CD4-positive, alpha-beta T cell treated with Interleukin-4 for 1 hour (primary cell): ENCODE measurements at regions not wholly inside any gene's neighbourhood (a gene's known extent, or its start where the extent isn't known, plus 50 kb on each side); places are given as distances from the start of the nearest gene placed in this dataset.
"Not testable (repeated sequence)": the region's sequence is repeated elsewhere in the genome, so short reads cannot be mapped to it uniquely, and the experiment has no call there.

Source experiments
- DNase-seq, 2 donors: peaks; one replicate each; pipeline ENCODE4 v3.0.0-alpha.2; 2020 to 2022

DNA sequence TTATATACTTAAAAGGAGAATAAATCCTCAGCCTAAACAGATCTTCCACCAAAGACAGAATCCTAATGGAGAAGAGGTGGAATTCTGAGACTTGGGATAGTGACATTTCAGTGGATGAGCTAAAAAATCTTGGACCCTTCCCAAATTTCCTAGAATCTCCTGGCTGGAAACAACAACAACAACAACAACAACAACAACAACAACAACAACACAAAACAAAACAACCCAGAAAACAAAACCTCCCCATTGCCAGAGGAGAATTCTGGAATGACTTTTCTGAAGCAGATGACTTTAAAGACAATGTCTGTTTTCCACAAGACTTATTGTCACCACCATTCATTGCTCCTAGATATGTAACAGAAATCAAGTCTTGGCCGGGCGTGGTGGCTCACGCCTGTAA, 322.1 kb downstream of the ARL4A start:
- no peak for DNase-seq

DNA sequence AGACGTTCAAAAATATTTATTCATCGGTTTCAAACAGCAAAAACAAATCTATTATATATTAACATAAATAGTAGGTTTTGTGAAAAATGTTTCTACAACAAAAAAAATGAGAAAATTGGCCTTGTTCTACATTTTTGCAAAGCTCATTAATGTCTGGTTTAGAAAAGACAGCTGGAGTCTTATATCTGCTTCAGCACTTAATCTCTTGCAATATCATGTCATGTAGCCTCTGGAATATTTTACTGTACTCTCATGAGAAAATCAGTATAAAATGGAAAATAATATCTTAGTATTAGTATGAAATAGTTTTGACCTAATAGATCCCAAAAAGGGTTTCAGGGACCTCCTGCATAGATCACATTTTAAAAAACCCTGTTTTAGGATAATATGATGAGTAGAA, 326.6 kb downstream of the ARL4A start:
- DNase-seq: no peak

DNA sequence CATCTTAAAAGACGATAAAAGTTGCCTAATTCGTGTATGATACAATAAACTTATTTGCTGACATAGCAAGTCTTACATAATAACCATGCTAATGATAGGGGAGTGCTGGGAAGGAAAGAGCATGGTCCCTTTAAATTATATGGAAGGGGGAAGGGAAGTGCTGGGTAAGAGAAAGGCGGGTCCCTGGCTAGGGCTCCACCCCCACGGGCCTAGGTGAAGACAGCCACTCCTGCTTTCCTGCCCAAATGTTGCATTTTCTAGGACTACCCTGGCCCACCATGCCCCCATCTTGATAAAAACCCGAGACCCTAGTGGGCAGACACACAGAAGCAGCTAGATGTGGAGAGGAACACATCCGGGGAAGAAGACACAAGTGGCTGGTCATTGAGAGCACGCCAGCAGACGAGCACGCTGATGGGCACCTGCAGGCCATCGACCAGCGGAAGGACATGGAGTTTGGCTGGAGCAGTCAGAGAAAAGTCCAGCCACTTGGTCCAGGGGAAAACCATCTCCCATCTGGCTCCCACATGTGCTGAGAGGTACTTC, 328.7 kb downstream of the ARL4A start:
- DNase-seq: no peak

DNA sequence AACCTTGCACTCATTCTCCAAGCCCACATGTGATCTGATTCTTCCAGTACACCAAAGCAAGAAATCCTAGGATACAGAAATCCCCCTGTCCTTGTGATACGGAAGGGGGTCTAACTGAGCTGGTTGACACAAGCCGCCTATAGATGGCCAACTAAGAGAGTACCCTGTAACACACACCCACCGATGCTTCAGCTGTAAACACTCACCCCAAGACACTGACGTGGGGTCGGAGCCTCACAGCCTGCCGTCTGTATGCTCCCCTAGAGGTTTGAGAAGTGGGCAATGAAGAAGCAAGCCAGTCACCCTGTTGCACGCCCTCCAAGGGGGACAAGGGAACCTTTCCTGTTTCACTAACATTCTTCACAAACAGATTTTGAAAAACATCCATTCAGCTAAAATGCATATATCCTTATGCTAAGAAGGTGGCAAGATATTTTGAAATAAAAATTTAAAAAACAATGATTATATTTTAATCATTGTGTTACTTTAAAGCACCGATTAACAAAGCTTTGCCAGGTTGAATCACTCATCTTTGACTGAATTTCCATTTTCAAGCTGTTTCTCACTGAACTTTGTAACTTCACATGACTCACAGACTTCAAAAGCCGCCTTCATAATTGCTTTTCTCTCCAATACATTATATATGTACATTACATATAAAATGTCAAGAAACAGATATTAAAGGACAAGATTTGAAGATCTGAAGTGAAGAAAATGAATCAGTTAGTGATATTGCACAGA, 329.3 kb downstream of the ARL4A start:
- no peak for DNase-seq

DNA sequence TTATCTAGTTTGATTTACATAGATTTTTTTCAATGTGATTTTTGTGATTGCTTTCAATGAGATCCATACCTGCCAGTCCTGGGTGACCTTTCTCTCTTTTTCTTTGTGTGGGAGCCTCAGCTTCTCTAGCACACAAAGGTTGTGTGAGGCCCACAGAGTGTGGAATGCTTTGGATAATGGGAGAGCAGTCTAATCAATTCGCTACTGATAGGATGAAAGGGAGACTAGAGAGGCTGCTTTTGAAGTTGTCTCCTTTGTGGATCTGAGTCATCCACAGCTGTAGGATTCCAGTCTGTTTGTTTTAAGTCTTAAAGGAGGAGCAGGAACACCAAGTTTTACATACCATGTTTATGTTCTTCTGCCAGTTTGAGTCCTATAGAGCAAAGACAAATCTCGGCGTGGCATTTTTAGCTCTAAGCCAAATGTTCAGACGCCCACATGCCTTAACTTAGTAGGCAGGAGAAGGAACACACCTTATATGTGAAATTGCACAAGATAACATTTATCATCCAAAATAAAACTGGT, 330.0 kb downstream of the ARL4A start:
- no peak for DNase-seq

DNA sequence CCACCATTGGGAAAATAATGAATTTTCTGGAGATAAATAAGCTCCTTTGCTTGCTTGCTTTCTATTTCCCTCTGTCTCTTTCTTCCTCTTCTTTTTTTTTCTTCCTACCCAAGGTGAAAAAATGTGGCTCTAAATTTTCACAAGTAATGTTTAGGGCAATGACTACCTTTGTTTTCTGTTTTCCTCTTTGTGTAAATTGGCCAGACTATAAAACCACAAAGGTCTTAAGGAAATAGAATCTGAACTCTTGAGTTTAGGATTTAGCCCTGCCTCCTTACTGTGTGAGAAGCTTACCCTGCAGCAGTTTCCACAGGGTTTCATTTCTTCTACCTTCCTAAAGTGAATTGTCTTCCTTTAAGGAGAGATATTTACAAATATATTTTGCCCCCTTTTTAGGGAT, 330.4 kb downstream of the ARL4A start:
- no peak for DNase-seq

DNA sequence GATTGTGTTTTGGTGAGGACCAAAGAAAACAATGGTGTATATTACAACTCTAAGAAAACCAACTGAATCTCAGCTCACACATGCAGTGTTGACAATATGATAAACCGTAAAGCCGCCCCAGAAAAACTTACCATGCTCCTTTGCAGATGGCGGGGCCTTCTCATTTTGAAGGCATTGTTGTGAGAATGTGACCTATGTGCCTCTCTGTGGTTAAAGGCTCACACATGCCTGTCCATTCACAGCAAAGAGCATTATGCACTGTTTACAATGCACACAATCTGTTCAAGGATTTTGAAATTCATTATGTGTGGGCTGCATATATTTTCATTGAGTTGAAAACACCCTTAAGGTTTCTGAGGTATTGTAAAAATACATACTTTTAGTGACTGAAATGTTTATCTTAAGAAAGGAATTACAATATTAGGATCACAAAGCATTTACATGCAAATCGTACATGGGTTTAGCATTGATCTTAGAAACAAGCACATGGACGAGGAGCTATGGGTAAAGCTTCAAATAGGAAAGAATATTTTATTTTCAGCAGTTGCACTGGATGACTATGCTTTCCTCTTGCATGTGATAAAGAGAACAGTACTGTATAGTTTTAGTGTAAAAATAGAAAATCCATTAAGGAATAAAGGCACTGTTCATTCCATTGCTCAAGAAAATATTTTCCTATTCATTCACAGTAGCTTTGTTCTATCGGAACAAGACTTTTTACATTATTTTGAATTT, 334.3 kb downstream of the ARL4A start:
- no peak for DNase-seq

DNA sequence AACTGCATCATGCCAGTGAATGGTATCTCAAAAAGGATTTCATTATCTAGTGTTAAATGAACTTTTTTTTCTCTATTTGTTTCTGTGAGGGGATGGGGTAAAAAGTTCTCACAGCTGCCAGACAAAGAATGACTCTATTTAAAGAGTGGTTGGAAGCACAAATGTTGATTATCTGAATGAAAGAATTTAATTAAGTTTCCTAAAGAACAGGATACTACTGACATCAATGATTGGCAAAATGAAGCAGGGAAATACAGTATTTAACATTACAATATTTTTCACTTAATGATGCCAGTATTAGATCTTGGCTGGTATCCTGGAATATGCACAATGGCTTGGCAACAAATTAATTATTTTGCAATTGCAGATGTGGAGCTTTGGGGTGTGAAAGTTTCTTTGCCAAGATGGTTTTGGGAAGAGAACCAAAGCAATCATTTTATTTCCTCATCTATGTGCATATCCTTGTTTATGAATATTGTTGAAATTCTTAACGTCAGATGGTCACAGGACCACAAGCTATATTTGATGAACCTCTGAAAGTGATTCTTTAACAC, 336.8 kb downstream of the ARL4A start:
- DNase-seq: no peak

DNA sequence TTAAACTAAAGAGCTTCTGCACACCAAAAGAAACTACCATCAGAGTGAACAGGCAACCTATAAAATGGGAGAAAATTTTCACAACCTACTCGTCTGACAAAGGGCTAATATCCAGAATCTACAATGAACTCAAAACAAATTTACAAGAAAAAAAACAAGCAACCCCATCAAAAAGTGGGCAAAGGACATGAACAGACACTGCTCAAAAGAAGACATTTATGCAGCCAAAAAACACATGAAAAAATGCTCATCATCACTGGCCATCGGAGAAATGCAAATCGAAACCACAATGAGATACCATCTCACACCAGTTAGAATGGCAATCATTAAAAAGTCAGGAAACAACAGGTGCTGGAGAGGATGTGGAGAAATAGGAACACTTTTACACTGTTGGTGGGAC, 337.6 kb downstream of the ARL4A start:
- not testable (repeated sequence) for DNase-seq

DNA sequence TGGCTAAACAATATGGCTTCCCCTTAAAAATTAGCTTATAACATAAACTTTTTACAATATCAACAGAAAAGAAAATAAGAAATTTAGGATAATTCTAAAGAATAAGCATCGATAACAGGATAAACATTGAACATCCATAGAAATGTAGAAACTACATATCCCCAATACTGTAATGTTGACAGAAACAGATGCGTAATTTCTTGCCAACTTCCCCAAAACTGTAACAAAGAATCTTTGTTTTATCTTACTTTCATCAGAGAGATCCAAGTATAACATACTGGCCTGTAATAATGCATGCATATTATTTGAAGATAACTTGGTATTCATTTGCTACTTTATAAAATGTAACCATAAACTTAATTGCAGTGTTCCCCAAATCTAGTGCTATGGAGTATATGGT, 339.9 kb downstream of the ARL4A start:
- no peak for DNase-seq

DNA sequence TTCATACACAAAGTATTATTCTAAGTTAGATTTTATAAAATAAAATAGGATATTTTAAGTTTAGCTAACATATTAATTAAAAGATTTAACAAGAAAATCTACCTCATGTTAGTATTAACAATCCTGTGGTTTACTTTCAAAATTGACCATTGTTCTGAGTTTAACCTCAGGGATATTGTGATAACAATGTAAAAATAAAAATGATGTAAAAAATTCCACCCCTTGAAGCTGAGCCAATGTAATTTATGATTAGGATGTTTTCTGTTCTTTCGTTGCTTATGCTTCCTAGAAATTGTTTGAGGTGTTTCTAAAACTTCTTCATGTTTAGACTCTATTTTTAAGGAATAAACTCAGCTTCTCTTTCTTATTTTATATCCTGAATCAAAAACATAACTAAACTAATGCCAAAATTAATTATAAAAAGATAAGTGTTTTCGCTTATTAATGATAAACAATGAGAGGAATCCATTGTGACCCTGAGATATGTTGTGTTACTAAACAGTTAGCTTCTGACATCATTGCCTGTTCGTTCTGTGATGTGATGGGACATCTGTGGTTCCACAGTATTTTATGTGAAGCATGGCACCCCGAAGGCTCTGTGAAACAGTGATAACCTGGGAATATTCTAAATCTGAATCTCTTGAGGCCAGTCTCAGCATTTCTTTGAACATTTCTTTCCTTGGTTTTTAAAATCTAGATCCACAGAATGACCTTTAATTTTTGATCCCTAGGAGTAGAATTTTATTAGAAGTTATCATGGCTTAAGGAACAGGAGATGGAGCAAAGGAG, 340.8 kb downstream of the ARL4A start:
- DNase-seq: no peak

DNA sequence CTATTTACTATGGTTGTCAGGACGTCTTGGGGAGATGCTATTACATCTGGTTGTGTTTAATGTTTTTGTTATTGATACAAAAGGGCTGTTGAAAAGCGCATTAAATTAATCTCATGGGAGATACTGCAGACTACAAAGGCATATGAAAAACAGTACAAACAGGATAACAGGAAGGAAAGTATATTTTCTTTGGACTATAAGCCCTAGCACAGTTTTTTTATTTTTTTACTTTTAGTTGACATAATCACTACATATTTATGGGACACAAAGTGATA, 341.3 kb downstream of the ARL4A start:
- DNase-seq: no peak

DNA sequence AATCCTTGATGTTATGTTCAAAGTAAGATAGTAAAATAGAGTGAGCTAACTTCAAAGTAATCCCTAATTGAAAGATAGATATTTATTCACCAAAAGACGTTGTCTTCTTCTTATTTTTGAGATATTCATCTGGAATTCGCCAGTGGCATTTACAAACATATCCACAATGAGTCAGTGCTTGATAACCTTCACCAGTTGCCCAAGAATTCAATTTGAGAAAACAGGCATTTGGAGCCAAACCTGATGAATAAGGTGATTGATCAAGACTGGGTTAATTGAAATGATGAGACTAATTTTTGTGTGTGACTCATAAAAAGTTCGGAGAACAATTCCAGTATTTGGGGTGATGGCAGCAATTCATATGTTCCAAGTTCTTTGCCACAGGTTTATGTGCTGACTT, 344.0 kb downstream of the ARL4A start:
- no peak for DNase-seq

DNA sequence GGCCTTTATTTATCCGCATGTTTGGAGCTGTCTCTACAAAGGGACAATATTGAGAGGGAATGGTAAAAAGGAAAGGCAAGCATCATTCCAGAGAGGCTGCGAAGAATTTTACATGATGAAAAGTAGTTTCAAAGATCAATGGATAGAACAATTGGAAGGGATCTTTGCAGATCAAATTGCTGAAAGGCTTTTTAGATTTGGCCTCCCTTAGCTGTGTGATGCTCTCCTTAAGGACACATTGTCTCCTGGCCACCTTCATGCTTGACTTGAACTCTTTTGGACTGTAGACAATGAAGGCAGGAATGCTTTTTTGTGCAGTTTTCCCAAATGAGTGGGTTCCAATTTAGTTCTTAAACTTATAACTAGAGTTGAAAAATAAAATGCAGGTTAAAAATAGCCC, 344.7 kb downstream of the ARL4A start:
- no peak for DNase-seq

DNA sequence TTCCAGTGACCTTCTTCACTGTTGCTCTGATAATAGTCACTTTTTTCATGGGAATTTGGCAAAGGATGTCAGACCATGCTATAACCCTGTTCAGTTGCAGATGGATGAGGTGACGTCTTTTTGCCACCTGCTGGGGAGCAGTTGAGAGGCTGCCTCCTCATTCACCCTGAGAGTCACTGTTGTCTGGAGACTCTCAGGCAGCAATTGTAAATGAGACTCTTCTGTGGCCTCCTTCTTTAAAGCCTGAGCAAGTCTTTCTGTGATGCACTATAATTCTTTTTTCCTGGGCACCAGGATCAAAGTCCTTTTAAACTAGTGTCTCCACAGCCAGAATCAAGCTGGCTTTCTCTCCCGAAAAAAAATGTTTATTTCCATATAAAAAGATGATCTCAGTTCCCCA, 345.1 kb downstream of the ARL4A start:
- DNase-seq: no peak

DNA sequence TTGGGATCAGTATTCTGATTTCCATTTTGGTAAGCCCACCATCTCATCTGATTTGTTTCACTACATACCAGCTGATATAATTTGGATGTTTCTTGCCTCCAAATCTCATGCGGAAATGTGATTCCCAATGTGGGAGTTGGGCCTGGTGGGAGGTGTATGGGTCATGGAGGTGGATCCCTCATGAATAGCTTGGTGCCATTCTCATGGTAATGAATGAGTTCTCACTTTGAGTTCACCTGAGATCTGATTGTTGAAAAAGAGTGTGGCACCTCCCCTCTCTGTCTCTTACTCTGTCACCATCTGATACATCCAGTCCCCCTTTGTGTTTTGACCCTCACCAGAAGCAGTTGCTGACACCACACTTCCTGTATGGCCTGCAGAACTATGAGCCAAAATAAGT, 347.3 kb downstream of the ARL4A start:
- DNase-seq: no peak

DNA sequence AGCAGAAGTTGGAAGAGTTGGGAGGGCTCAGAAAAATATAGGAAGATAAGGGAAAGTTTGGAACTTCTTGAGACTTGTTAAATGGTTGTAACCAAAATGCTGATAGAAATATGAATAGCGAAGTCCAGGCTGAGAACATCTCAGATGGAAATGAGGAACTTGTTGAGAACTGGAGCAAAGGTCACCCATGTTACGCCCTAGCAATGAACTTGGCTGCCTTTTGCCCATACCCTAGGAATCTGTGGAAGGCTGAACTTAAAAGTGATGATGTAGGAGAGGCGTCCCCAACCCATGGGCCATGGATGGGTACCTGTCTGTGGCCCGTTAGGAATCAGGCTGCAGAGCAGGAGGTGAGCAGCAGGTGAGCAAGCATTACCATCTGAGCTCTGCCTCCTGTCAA, 347.8 kb downstream of the ARL4A start:
- DNase-seq: no peak

DNA sequence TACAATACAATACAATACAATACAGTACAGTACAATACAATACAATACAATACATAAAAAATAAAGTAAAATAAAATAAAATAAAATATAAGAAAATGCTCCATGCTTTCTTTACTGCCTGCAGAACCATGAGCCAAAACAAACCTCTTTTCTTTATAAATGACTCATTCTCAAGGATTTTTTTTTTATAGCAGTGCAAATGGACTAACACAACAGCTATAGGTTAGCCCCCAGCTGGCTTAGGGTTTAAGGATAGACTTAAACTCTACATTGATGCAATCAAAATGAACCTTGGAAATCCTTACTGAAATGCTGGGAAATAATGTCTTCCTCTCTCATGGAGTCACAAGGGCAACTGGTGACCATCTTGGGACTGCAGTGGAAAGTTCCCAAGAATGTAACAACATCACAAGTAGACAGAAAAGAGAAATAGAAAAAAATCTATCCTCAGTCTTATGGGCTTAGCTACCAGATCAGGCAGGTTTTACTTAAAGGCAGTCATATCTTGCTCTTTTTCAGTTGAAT, 348.9 kb downstream of the ARL4A start:
- no peak for DNase-seq

DNA sequence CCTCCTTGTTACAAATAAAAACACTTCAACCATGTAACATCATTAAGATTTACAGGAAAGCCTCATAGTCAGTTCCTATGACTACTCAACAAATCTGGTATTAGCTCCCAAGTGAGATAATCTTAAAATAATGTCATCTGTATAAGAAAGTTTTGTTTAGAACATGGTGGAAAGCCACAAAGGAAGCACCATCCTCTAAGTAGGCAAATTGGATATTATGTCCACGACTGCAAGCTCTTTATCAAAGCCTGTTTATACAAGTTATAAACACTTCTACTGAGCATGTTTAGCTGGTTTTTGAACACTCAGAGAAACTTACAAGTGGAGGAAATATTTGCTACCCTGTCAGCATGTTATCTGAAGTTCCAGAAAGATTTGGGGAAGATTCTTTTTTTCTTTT, 349.8 kb downstream of the ARL4A start:
- no peak for DNase-seq

DNA sequence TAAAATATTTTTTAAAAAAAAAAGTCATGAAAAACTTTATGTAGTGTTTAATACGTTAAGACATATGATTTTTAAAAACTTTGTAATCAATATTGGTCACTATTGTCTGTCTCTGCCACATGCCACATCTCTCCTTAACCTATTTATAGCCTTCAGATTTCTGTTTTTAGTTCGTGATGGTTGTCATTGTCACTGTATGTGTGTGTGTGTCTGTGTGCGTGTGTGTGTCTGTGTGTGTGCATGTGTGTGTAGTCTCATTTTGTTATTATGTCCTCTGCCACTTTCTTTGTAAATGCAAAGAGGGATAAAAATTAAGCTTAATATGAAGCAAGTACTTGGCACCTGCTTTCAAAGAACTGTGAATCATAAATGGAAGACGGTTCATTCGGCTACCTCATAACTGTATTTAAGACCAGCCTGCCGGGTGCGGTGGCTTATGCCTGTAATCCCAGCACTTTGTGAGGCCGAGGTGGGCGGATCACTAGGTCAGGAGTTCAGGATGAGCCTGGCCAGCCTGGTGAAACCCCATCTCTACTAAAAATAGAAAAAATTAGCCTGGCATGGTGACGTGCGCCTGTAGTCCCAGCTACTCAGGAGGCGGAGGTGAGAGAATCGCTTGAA, 354.0 kb downstream of the ARL4A start:
- DNase-seq: no peak

DNA sequence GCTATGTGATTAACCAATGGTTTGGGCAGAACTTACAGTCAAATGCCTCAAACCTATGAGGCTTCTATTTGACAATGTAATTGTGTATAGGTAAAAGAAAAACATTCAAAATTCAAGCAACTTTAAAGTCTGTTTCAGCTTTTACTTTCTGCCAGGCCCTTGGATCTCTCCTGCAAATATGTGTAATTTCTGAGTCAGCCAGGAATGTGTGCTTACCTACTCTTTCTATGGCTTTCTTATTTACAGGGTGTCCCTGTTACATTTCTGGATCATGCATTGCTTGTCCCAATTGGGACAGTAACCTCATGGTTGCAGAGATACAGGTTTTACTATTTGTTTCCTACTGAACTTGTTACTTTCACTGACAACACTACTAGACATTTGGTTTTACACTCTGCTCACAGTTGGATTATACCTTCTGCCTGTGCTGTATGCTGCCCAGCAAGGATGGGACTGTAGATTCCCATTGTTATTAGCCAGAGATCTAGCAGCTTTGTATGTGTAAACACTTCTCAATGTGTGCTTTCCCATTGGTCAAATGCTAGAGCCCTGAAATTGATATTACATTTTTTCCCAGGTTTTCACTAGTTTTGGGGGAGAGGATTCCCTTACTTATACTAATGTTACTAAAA, 355.3 kb downstream of the ARL4A start:
- no peak for DNase-seq

DNA sequence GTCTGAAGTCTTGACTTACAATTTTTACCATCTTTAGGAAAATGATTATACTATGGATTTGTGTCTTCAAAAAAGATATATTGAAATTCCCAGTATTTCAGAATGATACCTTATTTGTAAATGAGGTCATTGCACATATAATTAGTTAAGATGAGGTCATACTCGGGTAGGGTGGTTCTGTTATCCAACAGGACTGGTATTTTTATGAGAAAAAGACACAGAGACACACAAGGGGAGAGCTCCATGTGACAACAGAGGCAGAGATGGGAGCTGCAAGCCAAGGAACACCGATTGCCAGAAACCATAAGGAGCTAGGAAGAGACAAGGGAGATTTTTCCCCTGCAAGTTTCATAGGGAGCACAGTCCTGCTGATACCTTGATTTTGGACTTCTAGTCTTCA, 356.9 kb downstream of the ARL4A start:
- DNase-seq: no peak
